Stimulated activated naive B cell treated with anti-CD40 and anti-IgM and Interleukin-4, amounts not matched to agents 10 μg/mL and 1 μg/mL and 100 μg/mL, for 72 hours (primary cell): ENCODE measurements at regions not wholly inside any gene's neighbourhood (a gene's known extent, or its start where the extent isn't known, plus 50 kb on each side); places are given as distances from the start of the nearest gene placed in this dataset.

Experiments used
- ATAC-seq, 2 donors: fragments of 150-1000 bp; cut with Tn5 transposase; replicated peaks; 2 replicates each; pipeline ENCODE4 v1.10.0; 2021; ENCODE audit warnings: moderate library complexity in 1 of 2
- DNase-seq: peaks from one replicate; pipeline ENCODE4 v3.0.0; 2021
- H3K27ac Mint-ChIP-seq: one replicate; pipeline ENCODE4 v1.8.0; 2022; ENCODE audit warnings: mild to moderate bottlenecking, mixed read lengths
- H3K27me3 Mint-ChIP-seq, 2 donors: one replicate each; pipeline ENCODE4 v1.8.0; 2022; ENCODE audit warnings: mixed read lengths in 2 of 2
- H3K36me3 Mint-ChIP-seq, 2 donors: one replicate each; pipeline ENCODE4 v1.8.0; 2022; ENCODE audit warnings: mixed read lengths in 2 of 2, mild to moderate bottlenecking in 1 of 2
- H3K4me1 Mint-ChIP-seq, 2 donors: one replicate each; pipeline ENCODE4 v1.8.0; 2022; ENCODE audit warnings: mixed read lengths in 2 of 2, mild to moderate bottlenecking in 1 of 2
- H3K4me3 Mint-ChIP-seq, 2 donors: one replicate each; pipeline ENCODE4 v1.8.0; 2022; ENCODE audit warnings: mild to moderate bottlenecking in 2 of 2, mixed read lengths in 2 of 2, moderate library complexity in 1 of 2
- H3K9me3 Mint-ChIP-seq, 2 donors: one replicate each; pipeline ENCODE4 v1.8.0; 2022; ENCODE audit warnings: mixed read lengths in 2 of 2, mild to moderate bottlenecking in 1 of 2

DNA sequence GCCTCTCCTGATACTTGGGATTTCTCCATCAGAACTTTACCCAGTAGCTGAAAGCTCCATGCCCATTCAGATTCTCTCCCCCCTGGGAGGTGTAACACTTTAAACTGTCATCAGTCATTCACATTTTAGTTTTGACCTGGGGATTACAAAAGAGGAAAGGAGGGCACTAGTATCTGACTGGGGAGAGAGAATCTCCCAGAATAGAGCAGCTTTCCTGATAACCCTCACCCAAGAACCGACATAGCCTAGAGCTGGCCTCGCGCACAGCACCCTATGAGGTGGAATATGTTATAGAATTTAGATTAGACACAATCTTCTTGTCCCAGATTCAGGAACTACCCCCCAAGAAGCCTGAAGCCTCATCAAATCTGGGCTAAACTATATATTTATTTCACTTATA is 950.2 kb upstream of the TENM3 start:
- no peak overlapping the region for H3K4me3 Mint-ChIP-seq
- peaks cover 0 to 3% of the 10 kb centered on the region in 2 donors for H3K9me3 Mint-ChIP-seq
- ATAC-seq = no peak
- DNase-seq = no peak
- no peaks in the 10 kb centered on the region for H3K36me3 Mint-ChIP-seq
- no peaks in the 10 kb centered on the region for H3K27me3 Mint-ChIP-seq
- no peak overlapping the region for H3K27ac Mint-ChIP-seq
- H3K4me1 Mint-ChIP-seq = no peaks in the 10 kb centered on the region

DNA sequence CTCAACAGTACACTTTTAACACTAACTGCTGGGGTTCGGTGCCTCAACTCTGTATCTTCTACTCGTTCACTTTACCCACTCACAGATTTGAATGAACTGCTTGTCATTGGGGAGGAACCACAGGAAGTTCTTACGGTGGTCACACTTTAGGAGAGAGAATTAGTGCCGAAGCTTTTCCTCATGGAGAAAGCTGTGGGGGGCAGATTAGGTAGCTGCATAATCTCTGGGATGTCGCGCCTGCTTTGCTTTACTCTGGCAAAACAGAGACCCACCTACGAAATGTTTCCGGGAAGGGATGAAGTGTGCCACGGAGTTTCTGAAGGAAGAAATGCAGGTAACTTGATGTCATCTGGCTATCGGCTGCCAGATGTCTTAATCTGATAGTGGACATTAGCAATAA is 949.7 kb upstream of the TENM3 start:
- ATAC-seq (no peak), DNase-seq (no peak)
- Mint-ChIP-seq H3K9me3 (peaks cover 0 to 4% of the 10 kb centered on the region in 2 donors), H3K4me3 (no peak overlapping the region), H3K27ac (no peak overlapping the region), H3K27me3 (no peaks in the 10 kb centered on the region), H3K4me1 (no peaks in the 10 kb centered on the region), H3K36me3 (no peaks in the 10 kb centered on the region)

DNA sequence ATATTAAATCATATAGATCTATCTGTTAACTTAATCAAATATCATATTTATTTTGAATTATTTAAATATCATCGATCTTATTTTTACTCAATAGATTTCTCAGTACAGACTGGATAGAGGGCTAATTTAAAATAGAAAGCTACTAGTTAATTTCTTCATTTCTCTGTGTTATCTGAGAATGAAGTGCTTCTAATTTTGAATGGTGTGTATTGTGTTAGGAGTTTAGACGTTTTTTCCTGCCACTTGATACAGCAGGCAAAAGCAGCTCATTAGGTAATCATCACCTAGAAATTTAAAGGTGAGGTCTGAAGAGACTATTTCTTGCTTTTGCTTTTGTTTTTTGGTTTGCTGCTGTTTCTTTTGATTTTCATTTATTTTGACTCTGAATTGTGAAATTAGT is 948.8 kb upstream of the TENM3 start:
- H3K36me3 Mint-ChIP-seq = no peaks in the 10 kb centered on the region
- ATAC-seq (no peak), DNase-seq (no peak)
- peaks cover 0 to 4% of the 10 kb centered on the region in 2 donors for H3K9me3 Mint-ChIP-seq
- no peaks in the 10 kb centered on the region for H3K4me1 Mint-ChIP-seq
- no peaks in the 10 kb centered on the region for H3K27me3 Mint-ChIP-seq
- no peak overlapping the region for H3K27ac Mint-ChIP-seq
- no peak overlapping the region for H3K4me3 Mint-ChIP-seq

DNA sequence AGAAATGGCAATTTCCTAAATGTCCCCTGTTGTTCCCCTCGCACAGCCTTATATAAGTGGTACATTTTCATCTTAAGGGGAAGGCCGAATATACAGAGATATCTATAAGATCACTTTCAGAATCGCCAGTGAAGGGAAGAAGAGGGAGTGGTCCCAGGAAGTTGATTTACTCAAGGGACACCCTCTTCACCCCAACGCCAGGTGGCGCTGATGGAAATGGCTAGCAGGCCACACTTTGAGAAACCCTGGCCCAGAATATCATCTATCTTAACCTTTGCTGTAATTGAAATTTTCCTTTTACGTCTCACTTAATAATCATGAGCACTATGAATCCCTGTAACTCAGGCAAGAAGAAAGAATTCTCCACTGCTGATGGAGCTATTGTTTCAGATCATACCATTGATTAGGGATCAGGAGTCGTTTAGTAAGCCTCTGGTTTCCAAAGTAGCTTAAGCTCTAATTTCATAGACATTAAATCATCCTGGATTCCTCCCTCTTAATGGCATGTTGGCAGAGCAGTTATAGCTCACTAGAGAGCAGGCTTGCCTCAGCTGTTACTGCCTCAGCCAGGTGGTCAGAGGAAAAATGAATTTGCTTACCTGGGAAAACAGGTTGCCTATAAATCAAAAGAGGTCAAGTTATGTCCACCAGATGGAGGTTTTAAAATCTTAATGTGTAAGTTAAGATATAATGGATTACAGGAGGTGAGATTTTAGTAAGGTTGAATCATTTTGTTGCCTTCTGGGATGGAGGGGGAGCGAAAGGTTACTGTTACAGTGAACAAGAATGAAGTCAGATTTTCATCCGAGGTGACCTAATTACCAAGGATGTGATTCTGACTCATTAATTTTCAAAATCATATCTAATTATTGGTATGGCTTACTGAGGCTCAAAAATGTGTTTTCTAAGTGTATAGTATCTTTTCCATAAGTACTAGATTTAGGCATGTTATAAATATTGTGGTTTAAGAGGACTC is 941.2 kb upstream of the TENM3 start:
- H3K9me3 Mint-ChIP-seq = peaks cover 0 to 4% of the 10 kb centered on the region in 2 donors
- no peak overlapping the region for H3K4me3 Mint-ChIP-seq
- ATAC-seq (no peak), DNase-seq (no peak)
- H3K27ac Mint-ChIP-seq = no peak overlapping the region
- H3K4me1 Mint-ChIP-seq = peaks cover 0 to 1% of the 10 kb centered on the region in 2 donors
- H3K27me3 Mint-ChIP-seq = no peaks in the 10 kb centered on the region
- no peaks in the 10 kb centered on the region for H3K36me3 Mint-ChIP-seq

DNA sequence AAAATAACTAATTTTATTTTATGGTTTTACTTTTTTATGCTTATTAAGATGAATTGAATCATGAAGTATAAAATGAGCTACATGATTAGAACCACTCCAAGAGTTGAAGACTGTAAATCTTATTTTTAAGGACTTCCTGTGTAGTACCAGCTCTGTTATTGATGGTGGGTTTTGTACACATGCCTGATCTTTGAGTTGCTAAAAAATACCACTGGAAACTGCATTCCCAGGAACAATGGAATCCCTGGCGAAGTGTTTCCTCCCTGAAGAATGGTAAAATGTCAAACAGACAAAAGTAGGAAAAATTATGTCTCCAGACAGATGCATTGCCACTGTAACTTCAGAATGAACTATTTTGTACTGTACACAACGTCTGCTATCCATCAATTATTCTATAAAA is 935.4 kb upstream of the TENM3 start:
- no peaks in the 10 kb centered on the region for H3K9me3 Mint-ChIP-seq
- no peak overlapping the region for H3K4me3 Mint-ChIP-seq
- DNase-seq = no peak
- H3K27me3 Mint-ChIP-seq = no peaks in the 10 kb centered on the region
- H3K36me3 Mint-ChIP-seq = no peaks in the 10 kb centered on the region
- H3K27ac Mint-ChIP-seq = no peak overlapping the region
- H3K4me1 Mint-ChIP-seq = no peaks in the 10 kb centered on the region
- no peak for ATAC-seq

DNA sequence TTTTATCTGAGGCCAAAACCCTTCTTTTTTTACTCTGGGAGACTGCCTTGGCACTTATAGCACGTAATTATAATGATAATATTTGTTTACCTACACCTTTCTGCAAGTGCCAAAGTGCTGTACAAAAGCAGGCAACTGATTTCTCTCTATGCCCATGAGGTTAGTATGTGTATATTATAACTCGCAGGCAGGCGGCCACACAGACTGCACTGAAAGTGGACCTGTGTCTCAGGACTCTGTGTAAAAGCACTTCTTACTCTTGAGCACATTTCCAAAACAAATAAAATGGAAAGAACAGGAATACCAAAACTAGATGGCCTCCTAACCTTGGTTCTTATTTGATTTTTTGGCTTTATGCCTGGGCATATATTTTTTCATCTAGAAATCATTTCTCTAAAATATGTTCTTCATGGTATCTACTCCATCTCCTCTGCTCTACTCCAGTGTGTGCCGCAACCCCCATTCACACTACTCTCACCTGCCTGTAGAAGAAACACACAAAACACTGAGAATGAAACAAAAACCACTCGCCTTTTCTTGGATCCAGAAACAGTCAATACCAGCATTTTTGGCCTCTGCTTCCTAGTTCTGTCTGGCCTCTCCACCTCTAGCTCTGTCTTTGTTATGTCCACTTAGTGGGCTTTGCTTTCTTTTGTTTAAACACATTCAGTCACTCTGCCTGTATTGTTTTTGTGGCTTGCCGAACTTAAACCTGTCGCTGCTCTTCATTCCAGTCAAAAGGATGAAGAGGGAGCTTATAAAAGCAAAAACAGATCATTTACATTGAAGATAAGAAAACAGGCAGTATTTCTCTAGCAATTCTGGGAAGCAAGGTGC is 934.5 kb upstream of the TENM3 start:
- DNase-seq (no peak), ATAC-seq (no peak)
- no peak overlapping the region for H3K27ac Mint-ChIP-seq
- no peak overlapping the region for H3K4me3 Mint-ChIP-seq
- H3K4me1 Mint-ChIP-seq = no peaks in the 10 kb centered on the region
- H3K36me3 Mint-ChIP-seq = no peaks in the 10 kb centered on the region
- H3K9me3 Mint-ChIP-seq = no peaks in the 10 kb centered on the region
- no peaks in the 10 kb centered on the region for H3K27me3 Mint-ChIP-seq

DNA sequence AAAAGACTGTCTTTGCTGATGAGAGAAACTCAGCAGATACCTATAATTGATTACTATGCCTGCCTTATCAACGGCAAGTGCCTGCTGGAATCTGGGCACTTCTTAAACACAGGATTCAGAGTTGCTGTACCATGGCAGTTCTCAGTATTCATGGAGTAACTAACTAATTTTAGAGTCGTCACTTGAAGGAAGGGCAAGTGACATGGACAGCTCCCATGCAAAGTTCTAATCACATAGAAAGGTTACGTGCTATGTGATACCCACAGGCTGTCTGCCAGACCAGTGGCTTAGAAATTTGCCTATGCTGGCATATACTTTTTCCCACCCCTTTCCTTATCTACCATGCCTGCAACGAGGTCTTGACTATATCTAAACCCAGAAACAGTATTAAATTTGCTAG is 931.1 kb upstream of the TENM3 start:
- Mint-ChIP-seq H3K9me3 (peaks cover 0 to 4% of the 10 kb centered on the region in 2 donors), H3K4me1 (no peaks in the 10 kb centered on the region), H3K27me3 (no peaks in the 10 kb centered on the region), H3K4me3 (no peak overlapping the region), H3K27ac (no peak overlapping the region), H3K36me3 (no peaks in the 10 kb centered on the region)
- ATAC-seq (no peak), DNase-seq (no peak)

DNA sequence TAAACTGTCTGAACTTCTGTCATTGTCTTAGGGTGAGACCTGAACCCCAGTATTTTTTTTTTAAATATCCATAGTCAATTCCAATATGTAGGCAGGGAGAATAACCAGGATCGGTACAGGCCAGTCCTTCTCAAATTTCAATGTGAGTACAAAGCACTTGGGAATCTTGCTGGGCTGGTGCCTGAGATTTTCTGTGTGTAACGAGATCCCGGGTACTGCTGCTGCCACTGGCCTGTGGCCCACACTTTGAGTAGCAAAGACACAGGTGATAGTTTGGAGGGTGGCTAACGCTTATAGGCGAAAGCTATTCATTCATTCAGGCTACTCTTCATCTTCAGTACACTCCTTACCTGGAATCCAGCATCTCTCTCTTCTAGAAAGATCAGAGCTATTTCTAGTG is 923.6 kb upstream of the TENM3 start:
- Mint-ChIP-seq H3K4me1 (peaks cover 0 to 4% of the 10 kb centered on the region in 2 donors), H3K36me3 (no peaks in the 10 kb centered on the region), H3K27ac (no peak overlapping the region), H3K27me3 (no peaks in the 10 kb centered on the region), H3K4me3 (no peak overlapping the region), H3K9me3 (peaks cover 0 to 2% of the 10 kb centered on the region in 2 donors)
- no peak for ATAC-seq
- DNase-seq = no peak

DNA sequence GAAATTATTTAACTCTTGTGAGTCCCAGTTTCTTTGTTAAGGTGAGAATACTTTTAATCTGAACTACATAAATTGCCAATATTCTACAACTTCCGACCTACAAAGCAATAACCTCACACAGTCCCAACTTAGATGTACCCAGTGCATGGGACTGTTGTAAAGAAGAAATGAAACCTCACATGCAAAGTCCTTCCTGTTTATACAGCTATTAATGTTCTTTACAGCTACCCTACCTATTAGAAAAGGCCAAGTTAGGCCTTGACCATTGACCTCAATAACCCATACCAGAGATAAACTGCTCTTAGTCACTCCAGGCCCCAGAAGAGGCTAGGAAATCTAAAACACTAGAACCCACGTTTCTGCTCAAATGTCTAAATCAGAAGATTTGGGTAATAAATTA is 920.1 kb upstream of the TENM3 start:
- no peak overlapping the region for H3K4me3 Mint-ChIP-seq
- H3K27ac Mint-ChIP-seq = no peak overlapping the region
- peaks cover 0 to 4% of the 10 kb centered on the region in 2 donors for H3K4me1 Mint-ChIP-seq
- peaks cover 3 to 12% of the 10 kb centered on the region in 2 donors for H3K9me3 Mint-ChIP-seq
- DNase-seq (no peak), ATAC-seq (peak; percentile 61 to 69)
- H3K36me3 Mint-ChIP-seq = no peaks in the 10 kb centered on the region
- H3K27me3 Mint-ChIP-seq = no peaks in the 10 kb centered on the region

DNA sequence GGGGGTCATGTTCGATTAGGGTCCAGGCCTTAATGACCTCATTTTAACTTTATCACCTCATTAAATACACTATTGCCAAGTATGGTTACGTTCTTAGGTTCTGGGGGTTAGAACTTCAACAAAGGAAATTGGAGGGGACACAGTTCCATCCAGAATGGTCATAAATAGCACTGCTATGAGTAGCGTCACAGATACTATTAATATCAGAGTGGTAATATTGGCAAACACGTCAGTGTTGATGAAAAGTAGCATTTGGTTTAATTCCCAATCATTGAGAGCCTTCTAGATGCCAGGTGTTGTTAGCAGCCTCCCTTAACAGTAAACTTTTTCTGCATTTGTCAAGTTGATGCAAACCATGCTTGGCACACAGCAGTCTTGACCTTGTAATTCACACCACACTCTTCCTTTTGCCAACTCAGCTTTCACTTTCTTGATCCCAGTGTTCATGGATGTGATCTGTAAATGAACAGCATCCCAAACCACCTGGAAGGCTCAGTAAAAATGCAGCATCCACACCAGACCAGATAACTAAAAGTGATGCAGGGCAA is 912.5 kb upstream of the TENM3 start:
- peaks cover 7 to 23% of the 10 kb centered on the region in 2 donors for H3K9me3 Mint-ChIP-seq
- no peak for ATAC-seq
- H3K4me1 Mint-ChIP-seq = no peaks in the 10 kb centered on the region
- no peaks in the 10 kb centered on the region for H3K36me3 Mint-ChIP-seq
- no peak overlapping the region for H3K27ac Mint-ChIP-seq
- DNase-seq = no peak
- H3K27me3 Mint-ChIP-seq = no peaks in the 10 kb centered on the region
- H3K4me3 Mint-ChIP-seq = no peak overlapping the region

DNA sequence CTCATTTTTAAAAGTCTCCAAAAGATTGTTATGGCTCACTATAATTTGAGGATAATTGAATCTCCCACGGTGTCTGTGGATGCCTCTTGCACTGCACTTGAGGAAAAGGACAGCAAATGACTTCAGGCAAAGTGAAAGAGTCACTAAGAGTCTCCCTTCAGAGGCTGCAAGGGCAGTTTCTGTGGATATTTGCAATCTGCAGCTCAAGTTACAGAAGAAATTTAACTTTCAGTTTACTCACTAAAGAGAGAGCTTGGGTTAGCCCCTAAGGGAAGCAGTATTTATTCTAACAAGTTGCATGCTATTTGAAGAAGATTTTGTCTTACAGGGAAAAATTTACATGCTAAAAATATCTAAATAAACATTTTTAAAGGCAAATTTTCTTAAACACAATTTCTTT is 912.0 kb upstream of the TENM3 start:
- H3K36me3 Mint-ChIP-seq = no peaks in the 10 kb centered on the region
- DNase-seq (no peak), ATAC-seq (no peak)
- peaks cover 7 to 23% of the 10 kb centered on the region in 2 donors for H3K9me3 Mint-ChIP-seq
- no peaks in the 10 kb centered on the region for H3K27me3 Mint-ChIP-seq
- no peaks in the 10 kb centered on the region for H3K4me1 Mint-ChIP-seq
- no peak overlapping the region for H3K27ac Mint-ChIP-seq
- no peak overlapping the region for H3K4me3 Mint-ChIP-seq

DNA sequence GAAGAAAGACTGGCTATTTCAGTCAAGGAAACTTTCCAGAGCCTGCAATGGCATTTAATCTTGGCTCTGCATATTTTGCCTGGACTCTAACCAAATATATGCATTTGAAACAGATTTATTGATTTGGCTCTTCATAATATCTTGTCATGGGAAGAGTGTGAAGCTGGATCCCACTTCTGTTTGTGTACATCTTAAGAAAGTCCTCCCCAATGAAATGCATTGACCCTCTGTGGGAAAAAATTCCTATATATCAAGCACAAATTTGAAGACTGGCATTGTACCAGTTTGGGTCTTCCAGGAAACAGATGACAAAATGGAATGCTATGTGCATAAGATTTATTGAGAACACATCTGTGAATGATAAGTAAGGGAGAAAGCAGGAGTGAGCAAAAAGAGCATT is 897.3 kb upstream of the TENM3 start:
- Mint-ChIP-seq H3K4me3 (no peak overlapping the region), H3K4me1 (no peaks in the 10 kb centered on the region), H3K27ac (no peak overlapping the region), H3K36me3 (no peaks in the 10 kb centered on the region), H3K9me3 (peaks cover 4 to 5% of the 10 kb centered on the region in 2 donors), H3K27me3 (no peaks in the 10 kb centered on the region)
- no peak for DNase-seq
- no peak for ATAC-seq

DNA sequence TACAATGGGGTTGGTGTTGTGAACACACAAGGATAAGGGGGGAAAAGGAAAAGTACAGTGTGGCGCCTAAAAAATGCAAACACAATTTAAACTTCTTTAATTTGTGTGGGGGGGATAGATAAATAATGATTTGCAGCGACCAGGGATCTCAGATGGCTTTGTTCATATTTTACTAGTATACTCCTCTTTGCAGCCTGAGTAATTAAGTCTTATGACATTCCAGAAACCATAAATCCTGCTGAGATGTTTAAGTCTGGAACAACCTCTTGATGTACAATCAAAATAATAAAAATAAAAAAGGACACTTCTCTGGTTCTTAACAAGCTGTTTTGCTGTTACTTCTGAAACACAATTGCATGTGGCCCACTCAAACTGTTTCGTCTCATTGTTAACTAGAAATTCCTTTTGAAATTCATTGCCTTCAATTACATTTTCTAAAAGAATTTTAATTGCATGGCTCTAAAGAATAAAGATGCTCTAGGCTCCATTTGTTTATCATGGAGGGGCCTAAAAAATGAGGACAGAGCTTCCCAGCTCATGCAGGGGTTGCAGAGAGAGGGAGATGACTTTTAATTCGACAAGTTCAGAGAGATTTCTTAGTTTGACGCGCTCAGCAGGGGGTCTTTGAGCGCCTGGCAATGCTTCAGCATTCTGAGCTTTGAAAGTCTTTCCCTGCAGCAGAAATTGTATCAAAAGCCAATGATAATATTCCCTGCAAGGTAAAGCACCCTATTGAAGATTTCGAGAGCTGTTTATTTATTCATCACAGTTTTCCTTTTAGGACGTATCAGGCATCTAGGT is 892.4 kb upstream of the TENM3 start:
- no peak overlapping the region for H3K4me3 Mint-ChIP-seq
- no peak for DNase-seq
- no peaks in the 10 kb centered on the region for H3K36me3 Mint-ChIP-seq
- H3K27me3 Mint-ChIP-seq = no peaks in the 10 kb centered on the region
- H3K4me1 Mint-ChIP-seq = no peaks in the 10 kb centered on the region
- H3K9me3 Mint-ChIP-seq = peaks cover 0 to 5% of the 10 kb centered on the region in 2 donors
- H3K27ac Mint-ChIP-seq = no peak overlapping the region
- no peak for ATAC-seq

DNA sequence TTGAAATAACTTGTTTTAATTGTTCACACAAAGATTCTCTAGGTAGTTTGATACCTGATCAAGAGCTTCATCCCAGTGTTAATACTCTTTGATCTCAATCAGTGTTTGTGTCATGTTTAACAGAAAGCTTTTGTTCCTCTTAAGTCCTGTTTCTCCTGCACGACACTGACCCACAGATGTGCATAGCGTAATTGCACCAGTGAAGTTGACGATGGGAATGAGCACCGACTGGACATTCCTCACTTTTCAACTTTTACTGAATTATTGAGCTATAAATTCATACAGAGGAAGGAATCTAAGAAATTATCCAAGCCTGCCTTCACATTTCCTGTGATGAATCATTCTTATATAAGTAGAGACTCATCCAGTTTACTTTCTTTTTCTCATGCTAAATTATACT is 878.7 kb upstream of the TENM3 start:
- Mint-ChIP-seq H3K36me3 (no peaks in the 10 kb centered on the region), H3K27ac (no peak overlapping the region), H3K4me3 (no peak overlapping the region), H3K9me3 (no peaks in the 10 kb centered on the region), H3K4me1 (no peaks in the 10 kb centered on the region), H3K27me3 (no peaks in the 10 kb centered on the region)
- DNase-seq (no peak), ATAC-seq (no peak)
